ENCODE measurements at regions not wholly inside any gene's neighbourhood (a gene's known extent, or its start where the extent isn't known, plus 50 kb on each side); places are given as distances from the start of the nearest gene placed in this dataset.

DNA sequence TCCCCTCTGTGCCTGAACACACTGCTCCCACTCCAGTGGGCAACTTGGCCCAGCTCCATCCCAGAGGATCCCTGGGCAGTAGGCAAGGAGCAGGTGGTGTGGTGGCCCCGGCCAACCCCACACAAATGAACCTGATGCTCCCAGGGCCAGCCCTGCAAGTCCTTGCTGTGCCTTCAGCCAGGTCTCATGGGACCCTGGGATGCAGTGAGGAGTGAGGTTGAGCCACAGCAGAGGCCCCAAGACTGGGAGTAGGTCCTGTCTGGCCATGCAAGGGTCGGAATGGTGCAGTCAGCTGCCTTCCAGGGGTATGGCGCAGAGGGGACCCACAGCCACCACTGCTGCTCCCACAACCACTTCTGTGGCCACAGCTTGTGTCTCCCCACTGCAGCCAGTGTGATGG is 234.5 kb upstream of the DKK2 start:
- no peak for FAIRE-seq
- Histone ChIP-seq H3K79me2 (ENCODE audit: control insufficient read depth, insufficient read depth, low read length) (no peaks in the 10 kb centered on the region), H3K9me1 (ENCODE audit: control insufficient read depth, insufficient read depth, low read length) (no peaks in the 10 kb centered on the region), H3K9me3 (replicated peaks; ENCODE audit: control insufficient read depth, insufficient read depth, low read depth, low read length) (no peaks in the 10 kb centered on the region; the same call in 1 of the 2 replicates), H3K9ac (ENCODE audit: insufficient read depth in 1 of 2, low read depth in 2 of 2, low read length in 2 of 2) (no peak overlapping the region), H3K4me1 (replicated peaks in 1 of 2; ENCODE audit: control insufficient read depth in 2 of 2, insufficient read depth in 2 of 2, low read length in 2 of 2) (no peaks in the 10 kb centered on the region), H4K20me1 (replicated peaks; ENCODE audit: control insufficient read depth, insufficient read depth, low read length) (no peaks in the 10 kb centered on the region), H2AFZ (ENCODE audit: low read depth, low read length) (no peak overlapping the region), H3K27ac (ENCODE audit: extremely low read depth, low read depth, low read length) (no peak overlapping the region), H3K27me3 (ENCODE audit: control insufficient read depth in 2 of 2, insufficient read depth in 2 of 2, low read length in 2 of 2) (no peaks in the 10 kb centered on the region), H3K4me2 (ENCODE audit: insufficient read depth, low read length) (no peak overlapping the region), H3K4me3 (no peak overlapping the region), H3K36me3 (ENCODE audit: control insufficient read depth, insufficient read depth, low read length) (no peaks in the 10 kb centered on the region)
- intact Hi-C loops (cut with micrococcal nuclease), result no loop called here
- BruUV-seq (replicated peaks), result no TSS peak
- POLR2A ChIA-PET, result no interaction called here
- no peak for ATAC-seq
- CTCF ChIA-PET (ENCODE audit: low intra/inter-chr PET ratio), result no interaction called here
- in situ Hi-C loops (cut with MboI), result no loop called here
- WGBS (ENCODE audit: insufficient coverage, low coverage, missing lambda C conversion rate), result 0% methylated on average over 2 of the region's 3 CpGs
- DNase-seq (ENCODE audit: extremely low read depth in 1 of 4, low spot score in 3 of 4), result no peak
- TF ChIP-seq NELFE (IDR thresholded peaks at IDR 0.05; ENCODE audit: insufficient read depth, insufficient read length) (no peak), PHB (CRISPR knock-in tag; IDR thresholded peaks at IDR 0.05) (no peak), CBX2 (IDR thresholded peaks at IDR 0.05; ENCODE audit: insufficient read depth, low read length, poor library complexity, severe bottlenecking) (no peak), MIER1 (IDR thresholded peaks at IDR 0.05; ENCODE audit: low read depth) (no peak), MCM3 (IDR thresholded peaks at IDR 0.05) (no peak), TEAD2 (tag; IDR thresholded peaks at IDR 0.05) (no peak), ZSCAN29 (IDR thresholded peaks at IDR 0.05) (no peak), MYNN (IDR thresholded peaks at IDR 0.05) (no peak), MYNN (CRISPR knock-in tag; IDR thresholded peaks at IDR 0.05) (no peak)
- TF ChIP-seq, protein P1, sequence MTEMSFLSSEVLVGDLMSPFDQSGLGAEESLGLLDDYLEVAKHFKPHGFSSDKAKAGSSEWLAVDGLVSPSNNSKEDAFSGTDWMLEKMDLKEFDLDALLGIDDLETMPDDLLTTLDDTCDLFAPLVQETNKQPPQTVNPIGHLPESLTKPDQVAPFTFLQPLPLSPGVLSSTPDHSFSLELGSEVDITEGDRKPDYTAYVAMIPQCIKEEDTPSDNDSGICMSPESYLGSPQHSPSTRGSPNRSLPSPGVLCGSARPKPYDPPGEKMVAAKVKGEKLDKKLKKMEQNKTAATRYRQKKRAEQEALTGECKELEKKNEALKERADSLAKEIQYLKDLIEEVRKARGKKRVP (CRISPR knock-in tag; IDR thresholded peaks at IDR 0.05), result no peak
- TF ChIP-seq, protein P2, sequence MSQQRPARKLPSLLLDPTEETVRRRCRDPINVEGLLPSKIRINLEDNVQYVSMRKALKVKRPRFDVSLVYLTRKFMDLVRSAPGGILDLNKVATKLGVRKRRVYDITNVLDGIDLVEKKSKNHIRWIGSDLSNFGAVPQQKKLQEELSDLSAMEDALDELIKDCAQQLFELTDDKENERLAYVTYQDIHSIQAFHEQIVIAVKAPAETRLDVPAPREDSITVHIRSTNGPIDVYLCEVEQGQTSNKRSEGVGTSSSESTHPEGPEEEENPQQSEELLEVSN (IDR thresholded peaks at IDR 0.05; ENCODE audit: borderline replicate concordance in 1 of 2, extremely low read depth in 1 of 2, insufficient read depth in 1 of 2, insufficient read length in 1 of 2, low read depth in 1 of 2, low read length in 1 of 2, poor library complexity in 1 of 2, severe bottlenecking in 1 of 2), result no peak

Measured in K562 (cell line).